GM21423 (cell line): ENCODE measurements at regions not wholly inside any gene's neighbourhood (a gene's known extent, or its start where the extent isn't known, plus 50 kb on each side); places are given as distances from the start of the nearest gene placed in this dataset.

ENCODE experiments used
- ATAC-seq: cut with Tn5 transposase; IDR thresholded peaks from one replicate; pipeline ENCODE4 v1.9.1; 2021; ENCODE audit warnings: mild to moderate bottlenecking, moderate library complexity; ENCODE audit not compliant: unreplicated experiment

GRCh38 chr12:86838260-86838659, 582.1 kb upstream of the MGAT4C start:
- ATAC-seq = no peak

- ATAC-seq = no peak
Measured at GRCh38 chr12:86837246-86837645, 581.1 kb upstream of the MGAT4C start.

- no peak for ATAC-seq
Measured at GRCh38 chr12:86834217-86834616, 578.0 kb upstream of the MGAT4C start.

- no peak for ATAC-seq
Measured at GRCh38 chr12:86827409-86827808, 571.2 kb upstream of the MGAT4C start.

- no peak for ATAC-seq
Measured at GRCh38 chr12:86826051-86826450, 569.9 kb upstream of the MGAT4C start.

- ATAC-seq = no peak
Measured at GRCh38 chr12:86801439-86801838, 545.2 kb upstream of the MGAT4C start.

GRCh38 chr12:86799616-86800015, 543.4 kb upstream of the MGAT4C start:
- ATAC-seq = no peak

- ATAC-seq = no peak
Measured at GRCh38 chr12:86796550-86796949, 540.4 kb upstream of the MGAT4C start.

GRCh38 chr12:86788661-86789060, 532.5 kb upstream of the MGAT4C start:
- ATAC-seq = no peak

GRCh38 chr12:86787419-86787818, 531.2 kb upstream of the MGAT4C start:
- ATAC-seq = no peak

- ATAC-seq = no peak
Measured at GRCh38 chr12:86777325-86777724, 521.1 kb upstream of the MGAT4C start.

GRCh38 chr12:86774841-86775388, 518.7 kb upstream of the MGAT4C start:
- no peak for ATAC-seq

- ATAC-seq = no peak
Measured at GRCh38 chr12:86772696-86773095, 516.5 kb upstream of the MGAT4C start.

GRCh38 chr12:86770871-86771270, 514.7 kb upstream of the MGAT4C start:
- no peak for ATAC-seq

- no peak for ATAC-seq
Measured at GRCh38 chr12:86748894-86749293, 492.7 kb upstream of the MGAT4C start.

GRCh38 chr12:86744547-86745212, 488.5 kb upstream of the MGAT4C start:
- ATAC-seq = no peak

- no peak for ATAC-seq
Measured at GRCh38 chr12:86743875-86744536, 487.8 kb upstream of the MGAT4C start.

- ATAC-seq = no peak
Measured at GRCh38 chr12:86741531-86741930, 485.3 kb upstream of the MGAT4C start.

- no peak for ATAC-seq
Measured at GRCh38 chr12:86735851-86736250, 479.7 kb upstream of the MGAT4C start.

- ATAC-seq = no peak
Measured at GRCh38 chr12:86735072-86735471, 478.9 kb upstream of the MGAT4C start.

GRCh38 chr12:86730233-86730632, 474.0 kb upstream of the MGAT4C start:
- no peak for ATAC-seq

GRCh38 chr12:86729739-86730138, 473.5 kb upstream of the MGAT4C start:
- ATAC-seq = no peak
